IPS-20b (cell line): ENCODE measurements at regions not wholly inside any gene's neighbourhood (a gene's known extent, or its start where the extent isn't known, plus 50 kb on each side); places are given as distances from the start of the nearest gene placed in this dataset.

Experiments used
- H3K27ac ChIP-seq: one replicate; pipeline ENCODE4 v1.5.1; 2013; ENCODE audit warnings: low read length
- H3K27me3 ChIP-seq: 2 replicates; pipeline ENCODE4 v1.6.1; 2013; ENCODE audit warnings: mild to moderate bottlenecking, low read length, inconsistent platforms; ENCODE audit not compliant: insufficient read depth
- H3K36me3 ChIP-seq: 2 replicates; pipeline ENCODE4 v1.6.1; 2013; ENCODE audit warnings: low read depth, mild to moderate bottlenecking, inconsistent platforms, low read length, moderate library complexity; ENCODE audit not compliant: insufficient read depth
- H3K4me1 ChIP-seq: 2 replicates; pipeline ENCODE4 v1.6.1; 2013; ENCODE audit warnings: mild to moderate bottlenecking, control low read depth, inconsistent platforms, low read length, moderate library complexity; ENCODE audit not compliant: insufficient read depth
- H3K4me3 ChIP-seq: 2 replicates; pipeline ENCODE4 v1.5.1; 2013; ENCODE audit warnings: mild to moderate bottlenecking, low read length, inconsistent platforms
- H3K9ac ChIP-seq: 2 replicates; pipeline ENCODE4 v1.6.1; 2013; ENCODE audit warnings: low read depth, mild to moderate bottlenecking, inconsistent platforms, low read length, moderate library complexity
- H3K9me3 ChIP-seq: 2 replicates; pipeline ENCODE4 v1.6.1; 2013; ENCODE audit warnings: mild to moderate bottlenecking, low read depth, low read length, inconsistent platforms; ENCODE audit not compliant: insufficient read depth

- peaks cover 3% of the 10 kb centered on the region; the same call in 1 of the 2 replicates for H3K9me3 ChIP-seq
- H3K4me3 ChIP-seq: no peak overlapping the region
- H3K27ac ChIP-seq: no peak overlapping the region
- H3K36me3 ChIP-seq: no peaks in the 10 kb centered on the region
- no peaks in the 10 kb centered on the region for H3K4me1 ChIP-seq
- H3K9ac ChIP-seq: no peak overlapping the region
- no peaks in the 10 kb centered on the region for H3K27me3 ChIP-seq
Observed at GRCh38 chr16:79677799-79678530, 77.4 kb upstream of the MAF start.

DNA sequence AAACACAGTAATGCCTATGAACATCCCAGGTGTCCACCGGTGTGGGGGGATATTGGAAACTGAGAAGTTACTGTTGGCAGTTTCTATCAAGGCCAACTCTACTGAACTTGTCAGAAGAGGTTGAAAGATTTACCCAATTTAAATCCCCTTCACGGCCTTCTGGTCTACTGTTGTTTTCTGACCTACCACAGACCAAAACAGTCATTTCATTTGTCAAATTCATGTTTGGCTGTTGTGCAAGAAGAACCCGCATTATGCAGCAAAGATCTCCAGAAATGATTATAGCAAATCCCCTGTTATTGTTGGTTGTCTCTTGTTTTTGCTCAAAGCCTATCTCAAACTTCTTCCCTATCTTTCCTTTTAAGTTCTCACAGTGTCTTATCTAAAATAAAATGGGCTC, 73.1 kb upstream of the MAF start:
- Histone ChIP-seq H3K36me3 (no peaks in the 10 kb centered on the region), H3K9me3 (peaks cover 18% of the 10 kb centered on the region; the same call in 1 of the 2 replicates), H3K27me3 (no peaks in the 10 kb centered on the region), H3K9ac (no peak overlapping the region), H3K27ac (no peak overlapping the region), H3K4me3 (no peak overlapping the region), H3K4me1 (no peaks in the 10 kb centered on the region)

- Histone ChIP-seq H3K9me3 (peaks cover 18% of the 10 kb centered on the region; the same call in 1 of the 2 replicates), H3K9ac (no peak overlapping the region), H3K27ac (no peak overlapping the region), H3K36me3 (no peaks in the 10 kb centered on the region), H3K4me1 (no peaks in the 10 kb centered on the region), H3K4me3 (no peak overlapping the region), H3K27me3 (no peaks in the 10 kb centered on the region)
Observed at GRCh38 chr16:79672524-79672923, 72.0 kb upstream of the MAF start.

DNA sequence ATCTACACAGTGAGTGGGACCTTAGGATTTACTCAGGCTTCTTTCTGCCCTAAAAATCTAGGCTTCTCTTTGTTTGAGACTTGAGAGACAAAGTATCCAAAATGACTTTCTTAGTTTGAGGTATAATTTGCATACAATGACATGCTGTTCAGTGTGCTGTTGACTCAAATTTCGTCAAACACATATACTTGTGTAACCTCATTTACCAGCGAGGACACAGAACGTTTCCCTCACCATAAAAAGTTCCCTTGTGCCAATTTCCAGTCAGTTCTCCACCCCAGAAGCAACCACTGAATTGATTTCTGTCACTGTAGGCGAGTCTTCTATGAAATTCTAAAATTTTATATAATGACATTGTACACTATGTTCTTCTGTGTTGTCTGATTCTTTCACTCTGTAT, 68.0 kb upstream of the MAF start:
- Histone ChIP-seq H3K27me3 (no peaks in the 10 kb centered on the region), H3K9ac (no peak overlapping the region), H3K9me3 (peaks cover 18% of the 10 kb centered on the region), H3K4me3 (no peak overlapping the region), H3K4me1 (no peaks in the 10 kb centered on the region), H3K27ac (no peak overlapping the region), H3K36me3 (no peaks in the 10 kb centered on the region)

DNA sequence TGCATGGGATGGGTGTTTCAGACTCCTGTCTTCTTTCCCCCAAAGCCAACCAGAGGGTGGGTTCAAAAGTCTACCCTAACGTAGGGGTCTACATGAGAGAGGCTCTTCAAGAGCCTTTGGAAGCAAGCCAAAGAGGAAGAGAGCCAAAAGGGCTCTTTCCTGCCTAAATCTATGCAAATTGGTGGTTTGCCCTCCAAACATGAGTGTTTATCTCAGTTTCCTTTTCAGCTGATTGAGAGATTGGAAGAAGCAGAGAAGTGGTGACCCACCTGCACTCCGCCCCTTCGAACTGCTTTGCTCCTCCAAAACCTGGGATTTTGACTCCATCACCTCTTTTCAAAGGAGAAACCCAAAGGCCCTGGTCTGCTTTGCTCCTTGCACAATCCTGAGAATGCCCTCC, 65.4 kb upstream of the MAF start:
- no peak overlapping the region for H3K27ac ChIP-seq
- H3K9me3 ChIP-seq: peaks cover 18% of the 10 kb centered on the region
- H3K9ac ChIP-seq: no peak overlapping the region
- H3K36me3 ChIP-seq: no peaks in the 10 kb centered on the region
- H3K4me3 ChIP-seq: no peak overlapping the region
- no peaks in the 10 kb centered on the region for H3K27me3 ChIP-seq
- H3K4me1 ChIP-seq: no peaks in the 10 kb centered on the region

- H3K4me1 ChIP-seq: no peaks in the 10 kb centered on the region
- no peaks in the 10 kb centered on the region for H3K36me3 ChIP-seq
- H3K4me3 ChIP-seq: no peak overlapping the region
- H3K9me3 ChIP-seq: peaks cover 7% of the 10 kb centered on the region
- H3K27me3 ChIP-seq: no peaks in the 10 kb centered on the region
- H3K9ac ChIP-seq: no peak overlapping the region
- H3K27ac ChIP-seq: no peak overlapping the region
Observed at GRCh38 chr16:79664407-79664806, 63.9 kb upstream of the MAF start.

GRCh38 chr16:79662669-79663313, 62.3 kb upstream of the MAF start:
- no peak overlapping the region for H3K4me3 ChIP-seq
- no peaks in the 10 kb centered on the region for H3K36me3 ChIP-seq
- H3K27ac ChIP-seq: no peak overlapping the region
- H3K9me3 ChIP-seq: no peaks in the 10 kb centered on the region; the same call in 1 of the 2 replicates
- H3K9ac ChIP-seq: no peak overlapping the region
- H3K27me3 ChIP-seq: no peaks in the 10 kb centered on the region
- no peaks in the 10 kb centered on the region for H3K4me1 ChIP-seq

DNA sequence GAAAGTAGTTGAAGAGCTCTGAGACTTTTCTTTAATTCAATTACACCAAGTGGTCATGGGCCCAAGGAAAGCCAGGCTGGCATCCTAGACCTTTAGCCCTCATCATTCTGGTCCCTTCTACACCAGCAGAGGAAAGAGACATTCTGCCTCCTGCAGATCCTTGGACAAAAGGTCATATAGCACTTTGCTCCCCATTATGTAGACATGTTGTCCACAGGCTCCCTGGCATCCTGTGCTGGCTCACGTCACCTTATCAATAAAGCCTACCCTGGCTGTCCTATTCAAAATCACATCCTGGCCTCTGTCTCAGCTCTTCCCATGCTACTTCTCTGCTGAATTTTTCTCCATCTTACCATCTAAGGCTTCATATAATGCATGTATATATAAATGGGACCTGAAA, 61.6 kb upstream of the MAF start:
- Histone ChIP-seq H3K36me3 (no peaks in the 10 kb centered on the region), H3K9me3 (no peaks in the 10 kb centered on the region; the same call in 1 of the 2 replicates), H3K9ac (no peak overlapping the region), H3K27me3 (no peaks in the 10 kb centered on the region), H3K4me1 (no peaks in the 10 kb centered on the region), H3K4me3 (no peak overlapping the region), H3K27ac (no peak overlapping the region)

DNA sequence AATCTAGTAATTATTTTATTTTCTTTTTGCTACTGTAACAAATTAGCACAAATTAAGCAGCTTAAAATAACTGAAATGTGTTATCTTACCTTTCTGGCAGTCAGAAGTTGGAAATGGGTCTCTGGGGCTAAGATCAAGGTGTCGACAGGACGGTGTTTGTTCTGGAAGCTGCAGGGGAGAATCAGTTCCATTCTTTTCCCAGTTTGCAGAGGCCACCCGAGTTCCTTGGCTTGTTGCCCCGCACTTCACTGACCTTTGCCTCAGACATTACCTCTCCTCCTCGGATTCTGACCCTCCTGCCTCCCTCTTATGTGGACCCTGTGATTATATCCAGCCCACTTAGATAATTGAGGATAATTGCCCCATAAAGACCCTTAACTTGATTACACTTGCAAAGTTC, 61.0 kb upstream of the MAF start:
- no peak overlapping the region for H3K9ac ChIP-seq

GRCh38 chr16:79659344-79659743, 58.8 kb upstream of the MAF start:
- H3K36me3 ChIP-seq: no peaks in the 10 kb centered on the region
- no peak overlapping the region for H3K27ac ChIP-seq
- H3K4me1 ChIP-seq: no peaks in the 10 kb centered on the region
- H3K9me3 ChIP-seq: no peaks in the 10 kb centered on the region; the same call in 1 of the 2 replicates
- H3K9ac ChIP-seq: no peak overlapping the region
- H3K4me3 ChIP-seq: no peak overlapping the region
- H3K27me3 ChIP-seq: no peaks in the 10 kb centered on the region

More for the DNA sequence above, 61.0 kb upstream of the MAF start:
- Histone ChIP-seq H3K27ac (no peak overlapping the region), H3K36me3 (no peaks in the 10 kb centered on the region), H3K9me3 (no peaks in the 10 kb centered on the region; the same call in 1 of the 2 replicates), H3K4me3 (no peak overlapping the region), H3K4me1 (no peaks in the 10 kb centered on the region), H3K27me3 (no peaks in the 10 kb centered on the region)

DNA sequence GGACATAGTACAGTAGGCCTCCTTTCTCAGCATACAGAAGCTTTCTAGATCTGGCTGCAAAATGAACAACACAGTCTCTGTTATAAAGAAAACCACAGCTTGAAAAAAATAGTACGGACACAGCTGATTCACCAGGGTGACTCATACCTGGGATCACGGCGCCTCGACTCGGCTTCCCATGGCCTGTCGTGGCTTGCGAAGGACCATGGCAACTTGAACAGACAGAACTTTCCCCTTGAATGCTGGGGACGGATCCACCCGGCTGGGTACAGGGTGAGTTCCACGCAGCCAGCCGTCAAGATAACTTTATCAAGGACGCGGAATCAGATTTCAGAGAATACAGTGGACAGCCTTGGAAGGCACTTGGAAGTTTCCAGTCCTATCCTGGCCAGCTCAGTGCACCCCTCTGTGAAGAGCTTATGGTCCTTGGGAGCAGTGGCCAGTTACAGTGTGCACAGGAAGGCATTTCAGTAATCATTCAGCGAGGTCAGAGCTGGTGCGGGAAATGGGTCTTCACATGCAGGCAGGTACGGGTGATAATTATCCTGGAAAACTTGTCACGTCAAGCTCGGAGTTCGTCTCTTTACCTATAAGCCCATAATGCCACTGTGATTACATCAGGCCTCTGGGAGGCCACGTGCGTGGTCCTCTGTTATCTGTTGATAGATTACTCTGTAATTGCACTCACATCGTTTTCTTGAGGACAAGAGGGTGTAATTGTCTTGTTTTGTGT, 57.9 kb upstream of the MAF start:
- H3K9ac ChIP-seq: no peak overlapping the region
- no peaks in the 10 kb centered on the region for H3K36me3 ChIP-seq
- no peak overlapping the region for H3K27ac ChIP-seq
- H3K4me1 ChIP-seq: no peaks in the 10 kb centered on the region
- H3K27me3 ChIP-seq: no peaks in the 10 kb centered on the region
- H3K4me3 ChIP-seq: no peak overlapping the region
- H3K9me3 ChIP-seq: no peaks in the 10 kb centered on the region; the same call in 1 of the 2 replicates
